ENCODE measurements at regions not wholly inside any gene's neighbourhood (a gene's known extent, or its start where the extent isn't known, plus 50 kb on each side); places are given as distances from the start of the nearest gene placed in this dataset.

GRCh38 chr5:110824936-110825441 is 86.2 kb downstream of the SLC25A46 start:
- TF ChIP-seq EZH2 (IDR thresholded peaks at IDR 0.05; ENCODE audit: borderline replicate concordance, low read depth, low read length, poor library complexity, severe bottlenecking) = no peak
- TF ChIP-seq CTCF (conservative IDR thresholded peaks at IDR 0.05; ENCODE audit: low read depth, low read length) = no peak
